Activated CD8-positive, alpha-beta memory T cell treated with anti-CD3 and anti-CD28 coated beads, Interleukin-2, amount 50 U/mL, for 4 hours (primary cell): ENCODE measurements at regions not wholly inside any gene's neighbourhood (a gene's known extent, or its start where the extent isn't known, plus 50 kb on each side); places are given as distances from the start of the nearest gene placed in this dataset.
"Not testable (repeated sequence)": the region's sequence is repeated elsewhere in the genome, so short reads cannot be mapped to it uniquely, and the experiment has no call there.

Experiments used
- DNase-seq: peaks from one replicate; pipeline ENCODE4 v3.0.0-alpha.2; 2020

- no peak for DNase-seq
These were observed 134.4 kb downstream of the SMIM20 start for GRCh38 chr4:26048378-26048882.

GRCh38 chr4:26048950-26049349, 134.9 kb downstream of the SMIM20 start:
- no peak for DNase-seq

GRCh38 chr4:26049447-26049846, 135.4 kb downstream of the SMIM20 start:
- DNase-seq = no peak

- DNase-seq = no peak
These were observed 136.2 kb downstream of the SMIM20 start for GRCh38 chr4:26050212-26050643.

GRCh38 chr4:26050671-26051070, 136.7 kb downstream of the SMIM20 start:
- no peak for DNase-seq

GRCh38 chr4:26051240-26051639, 137.2 kb downstream of the SMIM20 start:
- DNase-seq = no peak

- no peak for DNase-seq
These were observed 138.9 kb downstream of the SMIM20 start for GRCh38 chr4:26052663-26053541.

- DNase-seq = no peak
These were observed 139.7 kb downstream of the SMIM20 start for GRCh38 chr4:26053761-26054160.

- DNase-seq = no peak
These were observed 141.8 kb downstream of the SMIM20 start for GRCh38 chr4:26055855-26056254.

GRCh38 chr4:26056406-26056805, 142.4 kb downstream of the SMIM20 start:
- DNase-seq = no peak

GRCh38 chr4:26057839-26058238, 143.8 kb downstream of the SMIM20 start:
- DNase-seq = not testable (repeated sequence)

GRCh38 chr4:26058537-26058936, 144.5 kb downstream of the SMIM20 start:
- DNase-seq = no peak

- DNase-seq = no peak
These were observed 145.6 kb downstream of the SMIM20 start for GRCh38 chr4:26059391-26060154.

- no peak for DNase-seq
These were observed 146.3 kb downstream of the SMIM20 start for GRCh38 chr4:26060286-26060685.

- no peak for DNase-seq
These were observed 147.4 kb downstream of the SMIM20 start for GRCh38 chr4:26061248-26061986.

GRCh38 chr4:26062215-26062614, 148.2 kb downstream of the SMIM20 start:
- no peak for DNase-seq

- DNase-seq = not testable (repeated sequence)
These were observed 150.0 kb downstream of the SMIM20 start for GRCh38 chr4:26064009-26064408.

- no peak for DNase-seq
These were observed 151.8 kb downstream of the SMIM20 start for GRCh38 chr4:26065833-26066232.

- DNase-seq = no peak
These were observed 153.0 kb downstream of the SMIM20 start for GRCh38 chr4:26067035-26067434.

- no peak for DNase-seq
These were observed 155.2 kb downstream of the SMIM20 start for GRCh38 chr4:26069218-26069617.

GRCh38 chr4:26071688-26072087, 157.7 kb downstream of the SMIM20 start:
- DNase-seq = no peak

- no peak for DNase-seq
These were observed 160.0 kb downstream of the SMIM20 start for GRCh38 chr4:26073886-26074560.
